SHP77 (cell line): ENCODE measurements at regions not wholly inside any gene's neighbourhood (a gene's known extent, or its start where the extent isn't known, plus 50 kb on each side); places are given as distances from the start of the nearest gene placed in this dataset.
"Not testable (repeated sequence)": the region's sequence is repeated elsewhere in the genome, so short reads cannot be mapped to it uniquely, and the experiment has no call there.

Source experiments
- DNase-seq, 2 experiments: peaks; one replicate each; lab custom pipeline; 2025; lab: John Stamatoyannopoulos, UW

DNA sequence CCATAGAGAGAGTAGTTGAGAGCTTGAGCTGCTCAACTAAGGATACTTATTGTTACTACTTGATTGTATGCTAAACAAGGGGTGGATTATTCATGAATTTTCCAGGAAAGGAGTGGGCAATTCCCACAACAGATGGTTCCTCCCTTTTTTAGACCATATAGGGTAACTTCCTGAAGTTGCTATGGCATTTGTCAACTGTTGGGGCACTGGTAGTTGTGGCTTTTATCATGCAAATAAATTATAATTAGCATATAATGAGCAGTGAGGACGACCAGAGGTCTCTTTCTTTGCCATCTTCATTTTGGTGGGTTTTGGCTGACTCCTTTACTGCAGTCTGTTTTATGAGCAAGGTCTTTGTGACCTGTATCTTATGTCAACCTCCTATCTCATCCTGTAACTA lies 1403.5 kb upstream of the PABPC4L start:
- no peak for DNase-seq

DNA sequence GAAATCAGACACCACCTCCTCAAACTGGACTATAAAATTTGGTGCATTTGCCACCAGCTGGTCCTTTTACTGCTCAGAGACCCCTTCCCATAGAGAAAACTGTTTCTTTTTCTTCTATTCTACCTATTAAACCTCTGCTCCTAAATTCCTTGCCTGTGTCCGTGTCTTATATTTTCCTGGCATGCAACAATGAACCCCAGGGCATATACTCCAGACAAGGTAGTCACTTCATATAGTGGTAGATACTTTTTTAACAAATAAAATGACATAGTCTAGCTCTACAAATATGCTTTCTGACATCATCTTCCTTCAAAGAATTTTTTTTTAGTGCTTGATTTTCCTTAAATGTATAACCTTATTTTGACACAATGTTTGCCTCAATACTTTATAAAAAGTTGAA lies 1402.9 kb upstream of the PABPC4L start:
- no peak for DNase-seq

GRCh38 chr4:135601351-135601750 lies 1399.8 kb upstream of the PABPC4L start:
- DNase-seq, result no peak

GRCh38 chr4:135598151-135598550 lies 1396.6 kb upstream of the PABPC4L start:
- no peak for DNase-seq

GRCh38 chr4:135594521-135594920 lies 1392.9 kb upstream of the PABPC4L start:
- no peak for DNase-seq

DNA sequence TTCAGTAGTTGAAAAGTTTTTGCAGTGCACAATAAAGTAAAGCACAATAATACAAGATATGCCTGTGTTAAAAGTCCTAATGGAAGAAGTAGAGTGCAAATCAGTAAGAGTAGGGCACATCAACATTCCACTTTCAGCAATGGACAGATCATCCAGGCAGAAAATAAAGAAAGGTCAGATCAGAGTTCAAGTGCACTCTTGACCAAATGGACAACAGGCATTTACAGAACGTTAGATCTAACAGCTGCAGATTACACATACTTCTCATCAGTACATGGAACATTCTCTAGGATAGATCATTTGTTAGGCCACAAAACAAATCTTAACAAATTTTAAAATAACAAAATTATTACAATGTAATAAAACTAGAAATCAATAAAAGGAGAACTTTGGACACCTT lies 1373.5 kb upstream of the PABPC4L start:
- DNase-seq, result no peak

DNA sequence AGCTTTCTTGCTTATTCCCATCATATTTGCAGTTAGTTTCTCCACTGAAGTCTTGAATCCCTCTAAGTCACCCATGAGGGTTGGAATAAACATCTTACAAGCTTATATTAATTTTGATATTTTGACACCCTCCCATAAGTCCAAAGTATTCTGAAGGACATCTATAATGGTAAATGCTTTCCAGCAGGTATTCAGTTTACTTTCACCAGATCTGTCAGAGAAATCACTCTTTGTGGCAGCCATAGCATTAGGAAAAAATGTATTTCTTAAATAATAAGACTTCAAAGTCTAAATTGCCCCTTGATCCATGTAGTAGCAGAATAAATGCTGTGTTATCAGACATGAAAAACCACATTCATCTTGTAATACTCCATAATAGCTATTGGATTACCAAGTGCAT lies 1371.7 kb upstream of the PABPC4L start:
- DNase-seq, result no peak

DNA sequence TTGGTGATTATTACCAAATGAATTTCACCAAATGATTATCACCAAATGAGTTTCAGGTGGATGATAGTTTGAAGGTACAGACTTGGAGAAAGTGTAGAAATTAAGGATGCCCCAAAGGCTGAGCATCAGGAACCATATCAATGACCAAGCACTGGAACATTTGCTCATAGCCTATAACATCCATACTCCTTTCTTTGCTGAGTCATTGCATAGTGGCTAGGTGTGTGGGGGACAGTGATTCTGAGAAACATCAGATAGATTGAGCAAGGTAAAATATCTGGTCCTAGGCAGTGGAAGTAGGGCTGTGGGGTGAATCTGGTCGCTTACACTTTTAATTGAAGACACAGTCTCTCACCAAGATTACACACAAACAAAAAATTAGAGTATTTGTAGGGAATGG lies 1362.5 kb upstream of the PABPC4L start:
- no peak for DNase-seq

DNA sequence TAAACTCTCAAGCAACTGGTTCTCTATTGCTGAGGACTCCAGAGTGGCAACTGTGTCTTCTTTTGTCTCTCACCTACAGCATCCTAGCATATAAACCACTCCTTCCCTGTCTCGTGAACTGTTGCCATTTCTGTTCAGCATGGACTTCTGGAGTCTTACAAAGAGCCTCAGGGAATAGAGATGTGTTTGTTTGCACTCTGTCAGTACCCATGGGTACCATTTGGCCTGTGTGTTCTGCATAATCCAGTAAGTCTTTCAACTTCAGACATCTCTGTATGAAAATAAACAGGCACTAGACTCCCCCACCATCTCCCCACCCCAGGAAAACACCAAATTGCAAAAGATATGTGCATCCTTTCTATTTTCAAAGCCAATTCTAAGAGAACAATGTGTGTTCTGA lies 1351.6 kb upstream of the PABPC4L start:
- DNase-seq, result no peak

DNA sequence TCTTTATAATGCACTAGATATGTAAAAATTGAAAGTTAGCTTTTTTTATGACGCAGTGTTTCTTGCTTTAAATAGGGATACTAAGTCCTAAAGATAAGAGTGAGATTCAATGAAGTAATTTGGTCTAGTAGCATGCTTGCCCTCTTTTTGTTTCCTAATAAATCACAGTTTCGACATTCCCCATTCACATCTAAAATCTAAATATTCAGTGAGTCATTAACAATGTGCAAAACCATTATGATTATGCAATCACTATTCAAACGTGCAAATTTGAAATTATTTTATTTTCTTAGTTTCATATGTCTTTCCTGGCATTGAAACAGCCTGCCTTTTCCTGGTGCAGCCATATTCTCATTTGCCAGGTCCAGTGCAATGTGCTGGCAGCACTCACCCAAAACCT lies 1350.5 kb upstream of the PABPC4L start:
- no peak for DNase-seq

GRCh38 chr4:135548711-135549110 lies 1347.1 kb upstream of the PABPC4L start:
- DNase-seq, result no peak

DNA sequence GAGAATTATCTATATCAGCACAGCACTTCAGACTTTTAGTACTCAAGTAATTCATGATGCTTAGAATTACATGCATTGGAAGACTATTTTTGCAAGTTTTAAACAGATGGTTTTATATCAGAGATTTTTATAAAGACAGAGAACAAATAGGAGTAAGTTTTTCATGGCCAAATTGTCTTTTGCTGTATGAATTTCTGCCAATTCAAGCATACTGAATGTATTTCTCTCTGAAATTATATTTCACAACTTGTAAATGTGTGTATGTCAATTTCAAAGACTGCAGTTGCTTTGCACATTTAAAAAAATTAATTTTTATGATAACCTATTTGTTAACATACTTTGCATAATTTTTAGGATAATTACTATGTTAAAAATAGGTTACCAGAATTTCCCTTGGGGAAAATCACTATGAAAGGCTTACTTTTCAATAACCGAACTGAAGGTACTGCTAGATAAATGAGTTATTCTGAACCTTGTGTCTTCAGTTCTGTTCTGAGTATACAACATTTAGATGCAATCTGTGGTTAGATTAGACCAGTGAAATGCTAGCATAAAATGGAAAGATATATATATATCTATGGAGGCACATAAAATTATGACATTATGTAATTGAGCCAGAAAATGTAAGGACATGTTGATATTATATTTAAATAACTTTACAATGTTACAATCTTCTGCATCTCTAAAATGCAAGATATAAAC lies 1344.2 kb upstream of the PABPC4L start:
- DNase-seq, result no peak

DNA sequence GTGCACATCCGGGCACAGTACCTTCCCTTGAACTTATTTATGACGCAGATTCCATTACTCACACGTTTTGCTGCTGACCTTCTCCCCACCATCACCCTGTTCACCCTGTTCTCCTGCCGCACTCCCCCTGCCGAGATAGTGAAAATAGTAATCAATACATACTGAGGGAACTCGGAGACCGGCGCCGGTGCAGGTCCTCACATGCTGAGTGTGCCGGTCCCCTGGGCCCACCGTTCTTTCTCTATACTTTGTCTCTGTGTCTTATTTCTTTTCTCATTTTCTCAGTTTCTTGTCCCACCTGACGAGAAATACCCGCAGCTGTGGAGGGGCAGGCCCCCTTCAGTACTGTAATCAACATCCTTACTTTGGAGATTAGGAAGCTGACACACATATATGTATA lies 1337.1 kb upstream of the PABPC4L start:
- no peak for DNase-seq

DNA sequence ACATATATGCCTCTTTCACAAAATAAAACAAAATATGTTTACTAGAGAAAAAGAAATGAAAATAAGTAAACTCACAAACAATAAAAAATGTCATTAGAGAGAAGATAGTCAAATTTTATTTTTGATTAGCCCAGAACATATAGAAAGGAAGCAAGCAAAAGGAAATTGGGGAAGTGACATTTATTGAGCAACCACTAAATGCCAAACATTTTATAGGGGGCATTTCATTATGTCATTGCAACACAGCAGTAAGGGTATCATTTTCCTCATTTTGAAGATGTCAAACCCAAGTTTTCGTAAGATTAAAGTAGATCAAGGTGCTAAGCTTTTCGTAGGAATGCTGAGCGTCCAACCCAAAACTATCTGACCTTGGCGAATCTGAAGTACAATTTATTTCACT lies 1331.5 kb upstream of the PABPC4L start:
- no peak for DNase-seq

DNA sequence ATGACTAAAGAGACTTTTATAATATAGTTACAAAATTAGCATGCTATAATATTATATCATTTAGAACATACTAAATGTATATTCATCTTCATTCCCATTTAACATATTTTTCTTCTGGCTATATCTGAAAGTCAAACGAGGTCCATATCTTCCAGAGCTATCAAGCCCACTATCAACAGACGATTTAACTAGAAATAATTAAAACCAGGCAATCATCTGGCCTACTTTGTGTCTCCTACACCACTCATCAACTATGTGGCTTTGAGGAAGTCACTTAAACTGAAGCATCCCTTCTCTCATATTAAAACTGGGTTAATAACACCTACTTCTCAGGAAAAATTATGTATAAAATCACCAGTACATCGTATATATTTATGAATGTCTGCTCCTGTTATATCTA lies 1330.5 kb upstream of the PABPC4L start:
- DNase-seq, result no peak

GRCh38 chr4:135515295-135515694 lies 1313.7 kb upstream of the PABPC4L start:
- no peak for DNase-seq

DNA sequence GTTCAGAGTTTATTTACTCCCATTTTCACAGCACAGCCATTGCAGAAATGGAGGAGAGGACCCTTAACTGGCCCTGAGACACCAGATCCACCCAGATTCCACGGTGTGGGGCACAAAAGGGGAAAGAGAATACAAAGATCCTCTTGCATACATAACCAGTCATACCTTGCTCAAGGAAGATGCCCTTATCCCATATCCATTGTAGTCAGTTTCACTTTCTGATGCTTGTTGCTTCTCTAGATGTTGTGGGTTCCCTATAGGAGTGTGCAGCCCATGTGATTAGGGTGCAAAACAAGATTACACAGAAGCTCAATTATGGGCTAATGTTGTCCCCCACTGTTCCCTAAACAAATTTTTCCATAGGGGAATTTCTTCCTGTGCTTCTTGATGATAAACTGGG lies 1309.0 kb upstream of the PABPC4L start:
- DNase-seq, result no peak

GRCh38 chr4:135508006-135508714 lies 1306.6 kb upstream of the PABPC4L start:
- DNase-seq, result no peak

DNA sequence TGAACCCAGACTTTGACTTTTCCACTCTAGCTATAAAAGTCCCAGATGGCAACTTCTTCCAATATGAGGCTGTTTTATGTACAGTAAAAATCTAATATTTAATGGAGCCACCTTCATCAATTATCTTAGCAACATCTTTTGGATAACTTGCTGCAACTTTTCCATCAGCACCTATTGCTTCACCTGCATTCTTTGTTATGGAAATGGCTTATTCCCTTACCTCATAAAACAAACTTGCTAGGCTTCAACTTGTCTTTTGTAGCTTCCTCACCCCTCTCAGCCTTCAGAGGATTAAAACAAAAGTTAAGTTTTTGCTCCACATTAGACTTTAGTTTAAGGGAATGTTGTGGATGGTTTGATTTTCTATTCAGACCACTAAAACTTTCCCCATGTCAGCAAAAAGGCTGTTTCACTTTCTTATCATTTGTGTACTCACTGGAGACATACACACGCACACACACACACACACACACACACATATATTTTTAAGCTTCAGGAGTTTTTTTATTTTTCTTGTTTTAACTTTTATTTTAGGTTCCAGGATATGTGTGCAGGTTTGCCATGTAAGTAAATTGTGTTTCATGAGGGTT lies 1296.1 kb upstream of the PABPC4L start:
- no peak for DNase-seq

GRCh38 chr4:135492439-135492838 lies 1290.8 kb upstream of the PABPC4L start:
- DNase-seq, result no peak

GRCh38 chr4:135485371-135485770 lies 1283.8 kb upstream of the PABPC4L start:
- DNase-seq, result no peak

DNA sequence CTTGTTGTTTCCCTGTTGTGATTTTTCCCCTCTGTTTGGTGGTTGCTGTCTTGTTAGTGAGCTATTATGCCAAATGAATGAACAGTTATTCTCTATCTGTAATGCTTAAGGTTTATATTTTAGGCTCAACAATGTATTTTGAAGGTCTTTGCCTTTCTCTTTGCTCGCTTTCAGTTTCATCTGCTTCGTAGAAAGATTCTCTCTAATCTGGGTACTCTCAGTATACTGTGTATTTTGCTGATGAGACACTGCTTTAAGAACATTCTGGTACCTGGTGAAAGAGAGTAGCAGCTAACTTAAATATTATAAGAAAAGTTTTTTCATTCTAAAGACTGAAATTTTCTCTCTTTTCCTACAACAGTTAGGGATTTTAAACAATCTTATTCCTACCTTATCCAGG lies 1274.7 kb upstream of the PABPC4L start:
- no peak for DNase-seq

- DNase-seq, result no peak
These were observed 1262.7 kb upstream of the PABPC4L start for GRCh38 chr4:135464311-135464710.

- DNase-seq, result not testable (repeated sequence)
These were observed 1246.0 kb upstream of the PABPC4L start for GRCh38 chr4:135447598-135447997.
